ENCODE measurements at regions not wholly inside any gene's neighbourhood (a gene's known extent, or its start where the extent isn't known, plus 50 kb on each side); places are given as distances from the start of the nearest gene placed in this dataset.

DNA sequence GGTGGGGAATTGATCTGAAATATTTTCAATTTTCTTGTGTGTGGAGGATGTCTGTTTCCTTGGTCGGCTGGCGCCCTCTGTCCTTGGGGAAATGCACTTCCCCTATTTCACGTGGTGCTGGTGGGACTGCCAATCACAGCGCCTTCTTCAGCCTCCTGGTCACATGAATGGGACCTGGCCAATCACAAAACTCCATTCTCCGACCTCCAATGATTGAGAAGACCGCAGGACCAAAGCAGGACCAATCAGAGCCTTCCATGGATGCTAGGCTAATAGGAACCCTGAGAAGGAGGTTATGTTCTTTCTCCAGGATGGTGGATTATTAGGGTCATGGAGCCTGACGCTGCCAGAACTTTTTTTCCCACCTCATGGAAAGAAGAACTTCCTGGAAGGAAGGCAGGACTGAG is 188.7 kb downstream of the TTC8 start:
- TF ChIP-seq, protein P1, sequence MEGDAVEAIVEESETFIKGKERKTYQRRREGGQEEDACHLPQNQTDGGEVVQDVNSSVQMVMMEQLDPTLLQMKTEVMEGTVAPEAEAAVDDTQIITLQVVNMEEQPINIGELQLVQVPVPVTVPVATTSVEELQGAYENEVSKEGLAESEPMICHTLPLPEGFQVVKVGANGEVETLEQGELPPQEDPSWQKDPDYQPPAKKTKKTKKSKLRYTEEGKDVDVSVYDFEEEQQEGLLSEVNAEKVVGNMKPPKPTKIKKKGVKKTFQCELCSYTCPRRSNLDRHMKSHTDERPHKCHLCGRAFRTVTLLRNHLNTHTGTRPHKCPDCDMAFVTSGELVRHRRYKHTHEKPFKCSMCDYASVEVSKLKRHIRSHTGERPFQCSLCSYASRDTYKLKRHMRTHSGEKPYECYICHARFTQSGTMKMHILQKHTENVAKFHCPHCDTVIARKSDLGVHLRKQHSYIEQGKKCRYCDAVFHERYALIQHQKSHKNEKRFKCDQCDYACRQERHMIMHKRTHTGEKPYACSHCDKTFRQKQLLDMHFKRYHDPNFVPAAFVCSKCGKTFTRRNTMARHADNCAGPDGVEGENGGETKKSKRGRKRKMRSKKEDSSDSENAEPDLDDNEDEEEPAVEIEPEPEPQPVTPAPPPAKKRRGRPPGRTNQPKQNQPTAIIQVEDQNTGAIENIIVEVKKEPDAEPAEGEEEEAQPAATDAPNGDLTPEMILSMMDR (IDR thresholded peaks at IDR 0.05), result no peak
- no peaks in the 10 kb centered on the region for H3K9me3 ChIP-seq
- intact Hi-C loops (cut with DNase I; ENCODE audit: low total_unique reads), result no loop called here
- no peak overlapping the region for H3K4me3 ChIP-seq
- peaks cover 0 to 13% of the 10 kb centered on the region in 2 donors for H3K27me3 ChIP-seq
- no peak for DNase-seq
- no peaks in the 10 kb centered on the region for H3K4me1 ChIP-seq
- H3K36me3 ChIP-seq, result no peaks in the 10 kb centered on the region
- no peak overlapping the region for H3K27ac ChIP-seq

DNA sequence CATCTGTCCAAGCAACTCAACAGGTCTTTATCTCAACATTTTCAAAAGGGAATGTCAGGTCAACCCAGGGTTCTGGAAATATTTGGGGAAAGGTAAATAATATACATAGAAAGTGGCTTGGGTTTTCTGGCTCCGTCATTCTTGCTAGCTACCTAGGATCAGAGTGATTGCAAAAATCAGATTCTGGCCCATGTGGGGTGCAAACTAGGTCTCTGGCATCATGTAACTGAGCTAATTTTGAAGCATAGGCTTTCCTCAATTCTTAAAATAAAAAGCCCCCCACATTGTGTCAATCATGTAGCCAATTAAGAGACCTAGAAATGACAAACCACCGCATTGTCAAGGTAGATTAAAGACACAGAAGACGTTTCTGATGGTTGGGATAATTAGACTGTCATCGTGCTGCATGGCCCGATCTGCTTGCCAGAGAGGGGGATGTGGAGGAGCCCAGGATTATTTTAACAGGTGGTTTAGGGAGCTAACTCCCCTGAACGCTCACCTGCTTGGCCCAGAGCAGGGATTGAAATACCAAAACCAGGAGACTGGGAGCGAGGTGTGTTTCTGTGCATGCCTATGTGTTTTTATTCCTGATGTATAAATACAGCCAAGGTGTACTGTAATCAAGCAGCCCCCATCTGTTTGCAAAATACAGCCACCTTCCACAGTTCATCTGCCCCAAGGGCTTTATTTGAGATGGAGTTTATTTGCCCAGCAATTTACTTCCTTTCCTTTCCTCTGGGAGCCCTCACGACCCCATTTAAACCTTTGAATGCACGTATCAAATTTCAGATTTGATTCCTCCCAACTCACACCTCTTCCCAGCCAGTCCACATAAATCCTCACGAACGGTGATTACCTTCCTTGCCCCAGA is 189.5 kb downstream of the TTC8 start:
- Histone ChIP-seq H3K9me3 (no peaks in the 10 kb centered on the region), H3K27me3 (peaks cover 0 to 13% of the 10 kb centered on the region in 2 donors), H3K36me3 (no peaks in the 10 kb centered on the region), H3K4me3 (no peak overlapping the region), H3K4me1 (no peaks in the 10 kb centered on the region), H3K27ac (no peak overlapping the region)
- TF ChIP-seq, protein P1 (IDR thresholded peaks at IDR 0.05), result no peak
- intact Hi-C loops (cut with DNase I; ENCODE audit: low total_unique reads), result no loop called here
- DNase-seq, result no peak

DNA sequence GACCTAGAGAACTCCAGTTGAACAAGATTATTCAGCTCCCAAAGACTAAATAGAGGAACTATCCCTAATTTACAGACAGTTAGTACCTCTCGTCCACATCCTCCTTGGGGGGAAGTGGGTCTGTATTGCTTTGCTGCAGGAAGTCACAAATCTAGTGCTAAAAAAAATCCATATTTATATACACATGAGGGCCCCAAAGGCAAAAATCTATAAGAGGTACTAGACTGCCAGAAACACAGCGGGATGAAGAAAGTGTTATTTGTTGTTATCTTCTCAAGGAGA is 190.1 kb downstream of the TTC8 start:
- H3K36me3 ChIP-seq, result no peaks in the 10 kb centered on the region
- intact Hi-C loops (cut with DNase I; ENCODE audit: low total_unique reads), result no loop called here

DNA sequence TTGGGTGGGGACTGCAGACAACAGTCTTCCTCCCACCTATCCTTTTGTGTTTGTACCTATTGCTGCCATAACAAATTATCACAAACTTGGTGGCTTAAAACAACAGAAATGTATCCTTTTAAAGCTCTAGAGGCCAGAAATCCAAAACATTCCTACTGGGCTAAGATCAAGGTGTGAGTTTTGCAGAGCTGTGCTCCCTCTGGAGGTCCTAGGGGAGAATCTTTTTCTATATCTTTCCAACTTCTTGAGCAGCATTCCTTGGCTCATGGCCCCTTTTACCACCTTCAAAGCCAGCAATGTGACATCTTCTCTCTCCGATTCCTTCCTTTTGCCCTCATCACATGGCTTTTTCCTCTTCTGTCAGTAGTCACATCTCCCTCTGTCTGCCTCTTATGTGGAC is 190.6 kb downstream of the TTC8 start:
- H3K27me3 ChIP-seq, result peaks cover 0 to 13% of the 10 kb centered on the region in 2 donors
- no peaks in the 10 kb centered on the region for H3K9me3 ChIP-seq
- no peak overlapping the region for H3K27ac ChIP-seq
- H3K4me1 ChIP-seq, result no peaks in the 10 kb centered on the region
- H3K4me3 ChIP-seq, result no peak overlapping the region
- intact Hi-C loops (cut with DNase I; ENCODE audit: low total_unique reads), result no loop called here
- TF ChIP-seq, protein P1 (IDR thresholded peaks at IDR 0.05), result no peak
- H3K36me3 ChIP-seq, result no peaks in the 10 kb centered on the region
- no peak for DNase-seq

More for the DNA sequence above, 190.1 kb downstream of the TTC8 start:
- Histone ChIP-seq H3K27ac (no peak overlapping the region), H3K4me3 (no peak overlapping the region), H3K9me3 (no peaks in the 10 kb centered on the region), H3K27me3 (peaks cover 0 to 13% of the 10 kb centered on the region in 2 donors), H3K4me1 (no peaks in the 10 kb centered on the region)
- DNase-seq, result no peak
- TF ChIP-seq, protein P1 (IDR thresholded peaks at IDR 0.05), result no peak

DNA sequence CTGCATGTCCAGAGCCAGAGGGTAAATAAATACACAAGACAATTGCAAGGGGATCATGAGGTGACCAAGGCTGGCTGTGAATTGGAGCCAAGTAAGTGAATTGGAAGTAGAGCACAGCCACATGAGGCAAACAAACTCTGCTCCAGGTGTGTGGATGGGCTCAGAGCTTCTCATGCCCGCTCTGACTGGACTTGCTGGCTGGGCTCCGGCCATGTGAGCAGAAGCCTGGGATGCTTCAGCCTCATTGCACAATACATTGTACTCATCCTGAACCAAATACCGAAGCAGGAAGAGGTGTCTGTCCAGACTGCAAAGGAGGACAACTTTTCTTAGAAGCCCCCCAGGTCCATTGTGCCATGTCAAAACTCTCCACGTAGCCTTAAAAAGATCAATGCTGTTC is 193.0 kb downstream of the TTC8 start:
- intact Hi-C loops (cut with DNase I; ENCODE audit: low total_unique reads), result no loop called here

More for the DNA sequence above, 193.0 kb downstream of the TTC8 start:
- H3K4me3 ChIP-seq, result no peak overlapping the region
- no peak overlapping the region for H3K27ac ChIP-seq
- peaks cover 0 to 18% of the 10 kb centered on the region in 2 donors for H3K27me3 ChIP-seq
- no peaks in the 10 kb centered on the region for H3K9me3 ChIP-seq
- TF ChIP-seq, protein P1 (IDR thresholded peaks at IDR 0.05), result no peak
- no peaks in the 10 kb centered on the region for H3K4me1 ChIP-seq
- DNase-seq, result no peak
- H3K36me3 ChIP-seq, result no peaks in the 10 kb centered on the region
